ENCODE measurements at regions not wholly inside any gene's neighbourhood (a gene's known extent, or its start where the extent isn't known, plus 50 kb on each side); places are given as distances from the start of the nearest gene placed in this dataset.
"Not testable (repeated sequence)": the region's sequence is repeated elsewhere in the genome, so short reads cannot be mapped to it uniquely, and the experiment has no call there.

- no CpG with 5 or more reads among the region's 2 CpGs for WGBS (ENCODE audit: insufficient coverage, insufficient read length)
- H3K27ac ChIP-seq (ENCODE audit: low read length) = no peak overlapping the region
- H3K4me3 ChIP-seq (ENCODE audit: low read length) = no peak overlapping the region
- DNase-seq (ENCODE audit: low read depth, low spot score) = no peak
- H3K36me3 ChIP-seq (ENCODE audit: control insufficient read depth, insufficient read depth, low read length) = no peaks in the 10 kb centered on the region
- 0 out of 2 replicates have a peak, but pooled peaks cover 2% of the 10 kb centered on the region for H3K4me1 ChIP-seq (ENCODE audit: control insufficient read depth, insufficient read depth, low read length)
- H3K9me3 ChIP-seq (ENCODE audit: control insufficient read depth, insufficient read depth, low read length) = no peaks in the 10 kb centered on the region
- no peaks in the 10 kb centered on the region for H3K27me3 ChIP-seq (ENCODE audit: control insufficient read depth, insufficient read depth, low read length)
Measured at GRCh38 chr6:134756374-134757025, 193.4 kb downstream of the ALDH8A1 start.

- Histone ChIP-seq H3K4me1 (ENCODE audit: control insufficient read depth, insufficient read depth, low read length) (0 out of 2 replicates have a peak, but pooled peaks cover 2% of the 10 kb centered on the region), H3K27me3 (ENCODE audit: control insufficient read depth, insufficient read depth, low read length) (no peaks in the 10 kb centered on the region), H3K36me3 (ENCODE audit: control insufficient read depth, insufficient read depth, low read length) (no peaks in the 10 kb centered on the region), H3K4me3 (ENCODE audit: low read length) (no peak overlapping the region), H3K27ac (ENCODE audit: low read length) (no peak overlapping the region), H3K9me3 (ENCODE audit: control insufficient read depth, insufficient read depth, low read length) (no peaks in the 10 kb centered on the region)
- DNase-seq (ENCODE audit: low read depth, low spot score) = no peak
- no CpG with 5 or more reads among the region's 4 CpGs for WGBS (ENCODE audit: insufficient coverage, insufficient read length)
Measured at GRCh38 chr6:134754013-134754690, 195.7 kb downstream of the ALDH8A1 start.

GRCh38 chr6:134753001-134753400 is 196.9 kb downstream of the ALDH8A1 start:
- no peak for DNase-seq (ENCODE audit: low read depth, low spot score)
- H3K27me3 ChIP-seq (ENCODE audit: control insufficient read depth, insufficient read depth, low read length) = no peaks in the 10 kb centered on the region
- WGBS (ENCODE audit: insufficient coverage, insufficient read length) = no CpG with 5 or more reads among the region's 4 CpGs
- H3K27ac ChIP-seq (ENCODE audit: low read length) = no peak overlapping the region
- no peaks in the 10 kb centered on the region for H3K36me3 ChIP-seq (ENCODE audit: control insufficient read depth, insufficient read depth, low read length)
- no peak overlapping the region for H3K4me3 ChIP-seq (ENCODE audit: low read length)
- H3K9me3 ChIP-seq (ENCODE audit: control insufficient read depth, insufficient read depth, low read length) = no peaks in the 10 kb centered on the region
- no peaks in the 10 kb centered on the region for H3K4me1 ChIP-seq (ENCODE audit: control insufficient read depth, insufficient read depth, low read length)

GRCh38 chr6:134752445-134752844 is 197.5 kb downstream of the ALDH8A1 start:
- DNase-seq (ENCODE audit: low read depth, low spot score) = no peak
- no peak overlapping the region for H3K27ac ChIP-seq (ENCODE audit: low read length)
- H3K36me3 ChIP-seq (ENCODE audit: control insufficient read depth, insufficient read depth, low read length) = no peaks in the 10 kb centered on the region
- H3K9me3 ChIP-seq (ENCODE audit: control insufficient read depth, insufficient read depth, low read length) = no peaks in the 10 kb centered on the region
- H3K4me3 ChIP-seq (ENCODE audit: low read length) = no peak overlapping the region
- no peaks in the 10 kb centered on the region for H3K4me1 ChIP-seq (ENCODE audit: control insufficient read depth, insufficient read depth, low read length)
- no peaks in the 10 kb centered on the region for H3K27me3 ChIP-seq (ENCODE audit: control insufficient read depth, insufficient read depth, low read length)
- WGBS (ENCODE audit: insufficient coverage, insufficient read length) = no CpG with 5 or more reads among the region's 5 CpGs

- Histone ChIP-seq H3K27ac (ENCODE audit: low read length) (no peak overlapping the region), H3K9me3 (ENCODE audit: control insufficient read depth, insufficient read depth, low read length) (no peaks in the 10 kb centered on the region), H3K4me1 (ENCODE audit: control insufficient read depth, insufficient read depth, low read length) (no peaks in the 10 kb centered on the region), H3K27me3 (ENCODE audit: control insufficient read depth, insufficient read depth, low read length) (no peaks in the 10 kb centered on the region), H3K36me3 (ENCODE audit: control insufficient read depth, insufficient read depth, low read length) (no peaks in the 10 kb centered on the region), H3K4me3 (ENCODE audit: low read length) (no peak overlapping the region)
- no peak for DNase-seq (ENCODE audit: low read depth, low spot score)
Measured at GRCh38 chr6:134750669-134751068, 199.2 kb downstream of the ALDH8A1 start.

DNA sequence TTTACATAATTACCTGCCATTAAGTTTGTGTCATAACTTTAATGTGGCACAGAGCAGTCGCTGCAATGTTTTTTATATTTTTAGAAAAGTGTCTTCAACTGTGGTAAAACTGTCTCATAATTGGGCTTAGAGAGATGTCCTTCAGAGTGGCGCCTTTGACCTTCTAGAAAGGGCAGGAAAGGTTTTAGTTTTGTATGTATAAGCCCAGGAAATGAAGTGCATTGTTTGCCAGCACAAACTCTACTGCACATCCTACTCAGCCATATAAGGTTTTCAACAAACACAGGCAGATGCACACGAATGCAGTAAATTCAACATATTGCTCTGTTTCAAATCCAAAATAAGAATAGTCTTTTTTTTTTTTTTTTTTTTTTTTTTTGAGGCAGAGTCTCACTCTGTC is 201.4 kb downstream of the ALDH8A1 start:
- Histone ChIP-seq H3K27ac (ENCODE audit: low read length) (no peak overlapping the region), H3K36me3 (ENCODE audit: control insufficient read depth, insufficient read depth, low read length) (no peaks in the 10 kb centered on the region), H3K9me3 (ENCODE audit: control insufficient read depth, insufficient read depth, low read length) (no peaks in the 10 kb centered on the region), H3K4me3 (ENCODE audit: low read length) (no peak overlapping the region), H3K27me3 (ENCODE audit: control insufficient read depth, insufficient read depth, low read length) (no peaks in the 10 kb centered on the region), H3K4me1 (ENCODE audit: control insufficient read depth, insufficient read depth, low read length) (no peaks in the 10 kb centered on the region)
- DNase-seq (ENCODE audit: low read depth, low spot score) = no peak
- WGBS (ENCODE audit: insufficient coverage, insufficient read length) = no CpG with 5 or more reads among the region's 3 CpGs

DNA sequence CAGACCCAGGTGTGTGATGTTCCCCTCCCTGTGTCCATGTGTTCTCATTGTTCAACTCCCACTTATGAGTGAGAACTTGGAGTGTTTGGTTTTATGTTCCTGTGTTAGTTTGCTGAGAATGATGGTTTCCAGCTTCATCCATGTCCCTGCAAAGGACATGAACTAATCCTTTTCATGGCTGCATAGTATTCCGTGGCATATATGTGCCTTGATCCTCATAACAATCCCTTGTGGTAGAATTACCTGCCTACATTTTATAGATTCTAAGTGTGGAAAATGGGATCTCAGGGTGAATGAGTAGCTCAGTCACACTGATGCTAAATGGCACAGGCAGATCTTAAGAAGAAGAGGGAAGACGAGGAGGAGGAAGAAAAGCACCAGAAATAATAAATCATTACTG is 202.7 kb downstream of the ALDH8A1 start:
- not testable (repeated sequence) for H3K9me3 ChIP-seq (ENCODE audit: control insufficient read depth, insufficient read depth, low read length); H3K36me3 ChIP-seq (ENCODE audit: control insufficient read depth, insufficient read depth, low read length); H3K4me3 ChIP-seq (ENCODE audit: low read length); DNase-seq (ENCODE audit: low read depth, low spot score); H3K27ac ChIP-seq (ENCODE audit: low read length); H3K27me3 ChIP-seq (ENCODE audit: control insufficient read depth, insufficient read depth, low read length); H3K4me1 ChIP-seq (ENCODE audit: control insufficient read depth, insufficient read depth, low read length)
- no CpG with 5 or more reads among the region's 2 CpGs for WGBS (ENCODE audit: insufficient coverage, insufficient read length)

- Histone ChIP-seq H3K36me3 (ENCODE audit: control insufficient read depth, insufficient read depth, low read length) (no peaks in the 10 kb centered on the region), H3K27ac (ENCODE audit: low read length) (no peak overlapping the region), H3K27me3 (ENCODE audit: control insufficient read depth, insufficient read depth, low read length) (no peaks in the 10 kb centered on the region), H3K4me3 (ENCODE audit: low read length) (no peak overlapping the region), H3K4me1 (ENCODE audit: control insufficient read depth, insufficient read depth, low read length) (no peaks in the 10 kb centered on the region), H3K9me3 (ENCODE audit: control insufficient read depth, insufficient read depth, low read length) (no peaks in the 10 kb centered on the region)
- WGBS (ENCODE audit: insufficient coverage, insufficient read length) = no CpG with 5 or more reads among the region's 2 CpGs
- no peak for DNase-seq (ENCODE audit: low read depth, low spot score)
Measured at GRCh38 chr6:134746140-134746539, 203.8 kb downstream of the ALDH8A1 start.

DNA sequence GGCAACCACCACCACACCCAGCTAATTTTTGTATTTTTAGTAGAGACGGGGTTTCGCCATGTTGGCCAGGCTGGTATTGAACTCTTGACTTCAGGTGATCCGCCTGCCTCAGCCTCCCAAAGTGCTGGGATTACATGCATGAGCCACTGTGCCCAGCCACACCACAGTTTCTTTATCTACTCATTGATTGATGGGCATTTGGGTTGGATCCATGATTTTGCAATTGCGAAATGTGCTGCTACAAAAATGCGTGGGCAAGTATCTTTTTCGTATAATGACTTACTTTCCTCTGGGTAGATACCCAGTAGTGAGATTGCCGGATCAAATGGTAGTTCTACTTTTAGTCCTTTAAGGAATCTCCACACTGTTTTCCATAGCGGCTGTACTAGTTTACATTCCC is 204.7 kb downstream of the ALDH8A1 start:
- not testable (repeated sequence) for H3K27ac ChIP-seq (ENCODE audit: low read length); H3K4me1 ChIP-seq (ENCODE audit: control insufficient read depth, insufficient read depth, low read length); DNase-seq (ENCODE audit: low read depth, low spot score); H3K36me3 ChIP-seq (ENCODE audit: control insufficient read depth, insufficient read depth, low read length); H3K9me3 ChIP-seq (ENCODE audit: control insufficient read depth, insufficient read depth, low read length); H3K4me3 ChIP-seq (ENCODE audit: low read length); H3K27me3 ChIP-seq (ENCODE audit: control insufficient read depth, insufficient read depth, low read length)
- no CpG with 5 or more reads among the region's 8 CpGs for WGBS (ENCODE audit: insufficient coverage, insufficient read length)

DNA sequence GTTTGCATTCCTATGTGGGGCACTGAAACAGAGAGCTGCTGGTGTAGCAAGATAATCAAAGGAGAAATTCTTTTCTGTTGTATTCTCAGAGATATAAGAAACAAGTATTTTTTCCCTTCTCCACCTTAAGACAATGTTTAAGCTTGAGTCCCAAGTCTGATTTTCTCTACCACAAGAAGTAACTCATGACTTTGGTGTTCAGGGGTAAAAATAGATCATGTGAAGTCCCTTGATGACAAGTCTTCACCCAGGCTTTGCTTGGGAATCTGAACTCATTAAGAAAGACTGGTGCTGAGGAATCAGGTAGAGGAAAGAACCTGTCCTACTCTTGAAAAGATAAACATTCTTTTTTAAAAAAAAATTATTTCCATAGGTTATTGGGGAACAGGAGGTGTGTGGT is 205.6 kb downstream of the ALDH8A1 start:
- Histone ChIP-seq H3K27me3 (ENCODE audit: control insufficient read depth, insufficient read depth, low read length) (no peaks in the 10 kb centered on the region), H3K9me3 (ENCODE audit: control insufficient read depth, insufficient read depth, low read length) (no peaks in the 10 kb centered on the region), H3K27ac (ENCODE audit: low read length) (no peak overlapping the region), H3K36me3 (ENCODE audit: control insufficient read depth, insufficient read depth, low read length) (no peaks in the 10 kb centered on the region), H3K4me1 (ENCODE audit: control insufficient read depth, insufficient read depth, low read length) (no peaks in the 10 kb centered on the region), H3K4me3 (ENCODE audit: low read length) (no peak overlapping the region)
- no peak for DNase-seq (ENCODE audit: low read depth, low spot score)

- Histone ChIP-seq H3K4me3 (ENCODE audit: low read length) (no peak overlapping the region), H3K27me3 (ENCODE audit: control insufficient read depth, insufficient read depth, low read length) (no peaks in the 10 kb centered on the region), H3K4me1 (ENCODE audit: control insufficient read depth, insufficient read depth, low read length) (no peaks in the 10 kb centered on the region), H3K27ac (ENCODE audit: low read length) (no peak overlapping the region), H3K9me3 (ENCODE audit: control insufficient read depth, insufficient read depth, low read length) (no peaks in the 10 kb centered on the region), H3K36me3 (ENCODE audit: control insufficient read depth, insufficient read depth, low read length) (no peaks in the 10 kb centered on the region)
- WGBS (ENCODE audit: insufficient coverage, insufficient read length) = no CpG with 5 or more reads among the region's 7 CpGs
- DNase-seq (ENCODE audit: low read depth, low spot score) = no peak
Measured at GRCh38 chr6:134741200-134741536, 208.7 kb downstream of the ALDH8A1 start.

All from iPS DF 6.9 (cell line).